Mammary epithelial cell (primary cell): ENCODE measurements at regions not wholly inside any gene's neighbourhood (a gene's known extent, or its start where the extent isn't known, plus 50 kb on each side); places are given as distances from the start of the nearest gene placed in this dataset.

ENCODE experiments used
- EZH2 ChIP-seq: IDR thresholded peaks from 2 replicates; pipeline ENCODE4 v1.6.1; 2012; ENCODE audit warnings: low read length, inconsistent platforms, borderline replicate concordance
- TF ChIP-seq, protein P1 (sequence below), 2 donors: IDR thresholded peaks in 1 of 2; conservative IDR thresholded peaks in 1 of 2; 2 replicates each; pipeline ENCODE4 v1.5.1; 2011 to 2012; ENCODE audit warnings: inconsistent platforms in 2 of 2, low read length in 2 of 2, mild to moderate bottlenecking in 2 of 2, control low read depth in 1 of 2, low read depth in 1 of 2; ENCODE audit not compliant: insufficient read depth in 1 of 2; ENCODE audit errors: extremely low read depth in 1 of 2

- no peak for TF ChIP-seq EZH2
- TF ChIP-seq, protein P1, sequence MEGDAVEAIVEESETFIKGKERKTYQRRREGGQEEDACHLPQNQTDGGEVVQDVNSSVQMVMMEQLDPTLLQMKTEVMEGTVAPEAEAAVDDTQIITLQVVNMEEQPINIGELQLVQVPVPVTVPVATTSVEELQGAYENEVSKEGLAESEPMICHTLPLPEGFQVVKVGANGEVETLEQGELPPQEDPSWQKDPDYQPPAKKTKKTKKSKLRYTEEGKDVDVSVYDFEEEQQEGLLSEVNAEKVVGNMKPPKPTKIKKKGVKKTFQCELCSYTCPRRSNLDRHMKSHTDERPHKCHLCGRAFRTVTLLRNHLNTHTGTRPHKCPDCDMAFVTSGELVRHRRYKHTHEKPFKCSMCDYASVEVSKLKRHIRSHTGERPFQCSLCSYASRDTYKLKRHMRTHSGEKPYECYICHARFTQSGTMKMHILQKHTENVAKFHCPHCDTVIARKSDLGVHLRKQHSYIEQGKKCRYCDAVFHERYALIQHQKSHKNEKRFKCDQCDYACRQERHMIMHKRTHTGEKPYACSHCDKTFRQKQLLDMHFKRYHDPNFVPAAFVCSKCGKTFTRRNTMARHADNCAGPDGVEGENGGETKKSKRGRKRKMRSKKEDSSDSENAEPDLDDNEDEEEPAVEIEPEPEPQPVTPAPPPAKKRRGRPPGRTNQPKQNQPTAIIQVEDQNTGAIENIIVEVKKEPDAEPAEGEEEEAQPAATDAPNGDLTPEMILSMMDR (conservative IDR thresholded peaks at IDR 0.05 in 1 of 2, IDR thresholded peaks at IDR 0.05 in 1 of 2; ENCODE audit: extremely low read depth in 1 of 2, insufficient read depth in 1 of 2, low read depth in 1 of 2, low read length in 2 of 2): no peak
These were observed 129.1 kb upstream of the CCDC179 start for GRCh38 chr11:22989371-22989770.
